Colonic mucosa (tissue), 4 donors: ENCODE measurements at regions not wholly inside any gene's neighbourhood (a gene's known extent, or its start where the extent isn't known, plus 50 kb on each side); places are given as distances from the start of the nearest gene placed in this dataset.

Source experiments
- DNase-seq: peaks from one replicate; pipeline ENCODE4 v3.0.0-alpha.2; 2020
- H3K27ac ChIP-seq: fragments of 200-600 bp; one replicate; pipeline ENCODE4 v1.8.0; 2021
- H3K27me3 ChIP-seq: fragments of 200-600 bp; one replicate; pipeline ENCODE4 v1.8.0; 2021
- H3K36me3 ChIP-seq: fragments of 200-600 bp; one replicate; pipeline ENCODE4 v1.8.0; 2021
- H3K4me1 ChIP-seq: fragments of 200-600 bp; one replicate; pipeline ENCODE4 v1.8.0; 2021; ENCODE audit warnings: mild to moderate bottlenecking
- H3K4me3 ChIP-seq: fragments of 200-600 bp; one replicate; pipeline ENCODE4 v1.8.0; 2021
- H3K9ac ChIP-seq, 2 donors: one replicate each; pipeline ENCODE4 v1.7.0; 2013; ENCODE audit warnings: control low read depth in 2 of 2, low read depth in 2 of 2, low read length in 2 of 2
- H3K9me3 ChIP-seq: fragments of 200-600 bp; one replicate; pipeline ENCODE4 v1.8.0; 2021
- intact Hi-C: fragments of 100-400 bp; cut with DNase I; formaldehyde crosslinking; loops from one replicate; pipeline ENCODE4 v1.14.1; 2022
- TF ChIP-seq, protein P1 (sequence below): fragments of 200-600 bp; IDR thresholded peaks from one replicate; pipeline ENCODE4 v1.8.0; 2022; ENCODE audit warnings: antibody characterized with exemption, mild to moderate bottlenecking
- donor health status: healthy.
- donor health status: DM: no; HTN: no; CAD: no.
- donor health status: DM: no; HTN: no; CAD: no.

- no peak overlapping the region for H3K4me3 ChIP-seq
- no peaks in the 10 kb centered on the region for H3K36me3 ChIP-seq
- intact Hi-C loops = no loop called here
- no peaks in the 10 kb centered on the region for H3K9me3 ChIP-seq
- no peak for DNase-seq
- no peaks in the 10 kb centered on the region for H3K4me1 ChIP-seq
- no peaks in the 10 kb centered on the region for H3K27me3 ChIP-seq
- H3K27ac ChIP-seq = no peak overlapping the region
- H3K9ac ChIP-seq = no peak overlapping the region
- TF ChIP-seq, protein P1, sequence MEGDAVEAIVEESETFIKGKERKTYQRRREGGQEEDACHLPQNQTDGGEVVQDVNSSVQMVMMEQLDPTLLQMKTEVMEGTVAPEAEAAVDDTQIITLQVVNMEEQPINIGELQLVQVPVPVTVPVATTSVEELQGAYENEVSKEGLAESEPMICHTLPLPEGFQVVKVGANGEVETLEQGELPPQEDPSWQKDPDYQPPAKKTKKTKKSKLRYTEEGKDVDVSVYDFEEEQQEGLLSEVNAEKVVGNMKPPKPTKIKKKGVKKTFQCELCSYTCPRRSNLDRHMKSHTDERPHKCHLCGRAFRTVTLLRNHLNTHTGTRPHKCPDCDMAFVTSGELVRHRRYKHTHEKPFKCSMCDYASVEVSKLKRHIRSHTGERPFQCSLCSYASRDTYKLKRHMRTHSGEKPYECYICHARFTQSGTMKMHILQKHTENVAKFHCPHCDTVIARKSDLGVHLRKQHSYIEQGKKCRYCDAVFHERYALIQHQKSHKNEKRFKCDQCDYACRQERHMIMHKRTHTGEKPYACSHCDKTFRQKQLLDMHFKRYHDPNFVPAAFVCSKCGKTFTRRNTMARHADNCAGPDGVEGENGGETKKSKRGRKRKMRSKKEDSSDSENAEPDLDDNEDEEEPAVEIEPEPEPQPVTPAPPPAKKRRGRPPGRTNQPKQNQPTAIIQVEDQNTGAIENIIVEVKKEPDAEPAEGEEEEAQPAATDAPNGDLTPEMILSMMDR = no peak
Observed at GRCh38 chr7:12873571-12873970, 186.1 kb downstream of the ARL4A start.

DNA sequence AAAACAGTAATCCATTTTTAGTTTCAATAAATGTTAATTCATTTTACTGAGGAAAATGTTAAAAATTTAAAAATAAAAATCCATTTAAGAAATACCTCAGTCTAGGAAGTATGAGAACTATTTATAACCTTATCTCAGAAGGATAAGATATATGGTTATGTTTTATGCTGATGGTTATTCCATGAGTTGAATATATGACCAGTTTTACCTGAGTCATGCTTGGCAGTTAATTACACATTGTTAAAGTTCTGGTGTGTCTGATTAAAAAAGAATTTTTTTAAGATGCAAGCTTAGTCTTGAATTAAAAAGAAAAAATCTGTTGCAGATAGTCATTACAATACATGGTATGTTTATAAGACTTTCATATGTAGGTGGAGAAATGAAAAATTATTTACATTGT, 191.7 kb downstream of the ARL4A start:
- Histone ChIP-seq H3K27me3 (no peaks in the 10 kb centered on the region), H3K27ac (no peak overlapping the region), H3K4me3 (no peak overlapping the region), H3K4me1 (no peaks in the 10 kb centered on the region), H3K36me3 (no peaks in the 10 kb centered on the region), H3K9ac (no peak overlapping the region), H3K9me3 (no peaks in the 10 kb centered on the region)
- intact Hi-C loops = no loop called here
- TF ChIP-seq, protein P1 = no peak
- DNase-seq = no peak

DNA sequence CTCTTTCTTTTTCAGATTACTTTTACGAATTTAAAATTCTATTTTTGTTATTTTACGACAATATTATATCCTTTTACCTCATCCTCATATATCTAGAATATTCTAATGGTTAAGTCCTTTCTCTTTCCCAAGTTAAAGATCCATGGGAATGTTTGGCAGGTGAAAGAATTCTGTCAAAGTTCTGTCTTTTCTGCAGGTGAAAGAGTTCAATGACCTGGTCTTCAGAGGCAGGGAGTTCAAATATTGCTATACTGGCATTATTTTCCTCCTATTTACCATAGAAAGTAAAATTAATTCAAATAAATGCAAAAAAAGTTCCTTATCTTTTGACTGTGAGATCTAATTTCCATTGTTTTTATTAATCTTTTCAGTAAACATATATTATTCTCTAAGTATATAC, 194.3 kb downstream of the ARL4A start:
- intact Hi-C loops = no loop called here
- no peak overlapping the region for H3K9ac ChIP-seq
- no peak overlapping the region for H3K4me3 ChIP-seq
- TF ChIP-seq, protein P1 = no peak
- DNase-seq = no peak
- no peaks in the 10 kb centered on the region for H3K9me3 ChIP-seq
- H3K4me1 ChIP-seq = no peaks in the 10 kb centered on the region
- H3K27me3 ChIP-seq = no peaks in the 10 kb centered on the region
- H3K27ac ChIP-seq = no peak overlapping the region
- H3K36me3 ChIP-seq = no peaks in the 10 kb centered on the region

- TF ChIP-seq, protein P1 = no peak
- intact Hi-C loops = no loop called here
- Histone ChIP-seq H3K4me1 (no peaks in the 10 kb centered on the region), H3K9me3 (no peaks in the 10 kb centered on the region), H3K9ac (no peak overlapping the region), H3K27me3 (no peaks in the 10 kb centered on the region), H3K4me3 (no peak overlapping the region), H3K36me3 (no peaks in the 10 kb centered on the region), H3K27ac (no peak overlapping the region)
- no peak for DNase-seq
Observed at GRCh38 chr7:12882710-12883109, 195.3 kb downstream of the ARL4A start.

GRCh38 chr7:12884033-12884432, 196.6 kb downstream of the ARL4A start:
- no peaks in the 10 kb centered on the region for H3K9me3 ChIP-seq
- TF ChIP-seq, protein P1 = no peak
- no peak overlapping the region for H3K9ac ChIP-seq
- no peaks in the 10 kb centered on the region for H3K36me3 ChIP-seq
- DNase-seq = no peak
- intact Hi-C loops = no loop called here
- H3K4me1 ChIP-seq = no peaks in the 10 kb centered on the region
- H3K27ac ChIP-seq = no peak overlapping the region
- no peaks in the 10 kb centered on the region for H3K27me3 ChIP-seq
- H3K4me3 ChIP-seq = no peak overlapping the region
